ENCODE measurements at regions not wholly inside any gene's neighbourhood (a gene's known extent, or its start where the extent isn't known, plus 50 kb on each side); places are given as distances from the start of the nearest gene placed in this dataset.

- no peak for TF ChIP-seq RELB (IDR thresholded peaks at IDR 0.05; ENCODE audit: low read depth)
- no peak for TF ChIP-seq NBN (IDR thresholded peaks at IDR 0.05)
- TF ChIP-seq ZNF622 (IDR thresholded peaks at IDR 0.05) = no peak
- TF ChIP-seq GABPA (IDR thresholded peaks at IDR 0.05; ENCODE audit: low read depth) = no peak
- TF ChIP-seq NKRF (conservative IDR thresholded peaks at IDR 0.05) = no peak
- no peak for TF ChIP-seq POU2F2 (IDR thresholded peaks at IDR 0.05; ENCODE audit: borderline replicate concordance, low read depth, low read length)
- no peak for TF ChIP-seq CBFB (IDR thresholded peaks at IDR 0.05; ENCODE audit: low read depth)
- no peak for TF ChIP-seq MXI1 (IDR thresholded peaks at IDR 0.05; ENCODE audit: low read depth, low read length)
Observed at GRCh38 chr3:98990657-98991056, 89.2 kb upstream of the DCBLD2 start (continued).

GRCh38 chr3:98986073-98986472 is 84.6 kb upstream of the DCBLD2 start:
- Histone ChIP-seq H4K20me1 (ENCODE audit: control insufficient read depth, insufficient read depth) (no peaks in the 10 kb centered on the region), H2AFZ (ENCODE audit: control insufficient read depth, low read depth, low read length) (no peak overlapping the region), H3K36me3 (ENCODE audit: control insufficient read depth in 2 of 2, insufficient read depth in 2 of 2, low read length in 1 of 2) (no peaks in the 10 kb centered on the region), H3K9me3 (replicated peaks; ENCODE audit: control insufficient read depth, insufficient read depth, low read length) (no peaks in the 10 kb centered on the region), H3K27ac (ENCODE audit: control insufficient read depth, insufficient read depth) (no peak overlapping the region), H3K4me3 (no peak overlapping the region), H3K4me1 (ENCODE audit: control insufficient read depth, insufficient read depth, low read length) (no peaks in the 10 kb centered on the region; the same call in 1 of the 2 replicates), H3K4me2 (ENCODE audit: control insufficient read depth, insufficient read depth) (no peak overlapping the region), H3K27me3 (replicated peaks in 1 of 2; ENCODE audit: control insufficient read depth in 2 of 2, insufficient read depth in 2 of 2, low read length in 1 of 2) (no peaks in the 10 kb centered on the region), H3K9ac (ENCODE audit: control insufficient read depth, insufficient read depth, low read length) (no peak overlapping the region), H3K79me2 (ENCODE audit: control insufficient read depth, insufficient read depth, low read length) (no peaks in the 10 kb centered on the region)
- RAD21 ChIA-PET (ENCODE audit: unreplicated experiment) = no interaction called here
- intact Hi-C loops (cut with micrococcal nuclease; ENCODE audit: unreplicated experiment) = no loop called here
- no peak for FAIRE-seq
- CTCF ChIA-PET = interaction anchor here (1.3 to 2.2 kb wide), 2 partner anchors 8 to 169 kb away, joined by 3 to 6 read pairs; no protein-coding TSS in a partner anchor
- no peak for DNase-seq (ENCODE audit: low read depth, low spot score)
- in situ Hi-C loops (cut with MboI) = no loop called here
- POLR2A ChIA-PET = no interaction called here
- 0% methylated on average over 1 of the region's 1 CpG for WGBS (ENCODE audit: insufficient coverage, insufficient replicate concordance, low lambda C conversion rate, missing lambda C conversion rate)
- TF ChIP-seq EP300 (IDR thresholded peaks at IDR 0.05; ENCODE audit: borderline replicate concordance in 1 of 2, control insufficient read depth in 1 of 2, low read depth in 2 of 2, low read length in 2 of 2) (no peak), ATF7 (IDR thresholded peaks at IDR 0.05; ENCODE audit: low read depth) (0 out of 2 replicates have a peak, but pooled peaks have one; percentile 18)
- no TSS peak for BruUV-seq (replicated peaks)
- SMC1A ChIA-PET (ENCODE audit: uncharacterized antibody, unreplicated experiment) = interaction anchor here (0.7 kb wide), 1 partner anchor 169 kb away, joined by 3 read pairs; no protein-coding TSS in a partner anchor
- no peak for ATAC-seq
